SJCRH30 (cell line): ENCODE measurements at regions not wholly inside any gene's neighbourhood (a gene's known extent, or its start where the extent isn't known, plus 50 kb on each side); places are given as distances from the start of the nearest gene placed in this dataset.
"Not testable (repeated sequence)": the region's sequence is repeated elsewhere in the genome, so short reads cannot be mapped to it uniquely, and the experiment has no call there.

Experiments
- DNase-seq, 2 experiments: peaks; one replicate each; pipeline ENCODE4 v3.0.0-alpha.2; 2015 to 2020
- H3K27ac ChIP-seq: fragments of 250-450 bp; sonication (Bioruptor Pico); 2 replicates; pipeline ENCODE4 v1.5.1; 2020; ENCODE audit warnings: mild to moderate bottlenecking, moderate library complexity
- H3K27me3 ChIP-seq: fragments of 250-450 bp; sonication (Bioruptor Pico); 2 replicates; pipeline ENCODE4 v1.5.1; 2020; ENCODE audit warnings: mild to moderate bottlenecking, moderate library complexity
- H3K36me3 ChIP-seq: fragments of 250-450 bp; sonication (Bioruptor Pico); 2 replicates; pipeline ENCODE4 v1.5.1; 2020; ENCODE audit warnings: mild to moderate bottlenecking, moderate library complexity
- H3K4me1 ChIP-seq: fragments of 250-450 bp; sonication (Bioruptor Pico); 2 replicates; pipeline ENCODE4 v1.5.1; 2020; ENCODE audit warnings: mild to moderate bottlenecking, moderate library complexity
- H3K4me3 ChIP-seq: fragments of 250-450 bp; sonication (Bioruptor Pico); 2 replicates; pipeline ENCODE4 v1.5.1; 2020; ENCODE audit warnings: mild to moderate bottlenecking, moderate library complexity
- H3K9me3 ChIP-seq: fragments of 250-450 bp; sonication (Bioruptor Pico); replicated peaks from 2 replicates; pipeline ENCODE4 v1.5.1; 2020; ENCODE audit warnings: mild to moderate bottlenecking, moderate library complexity

DNA sequence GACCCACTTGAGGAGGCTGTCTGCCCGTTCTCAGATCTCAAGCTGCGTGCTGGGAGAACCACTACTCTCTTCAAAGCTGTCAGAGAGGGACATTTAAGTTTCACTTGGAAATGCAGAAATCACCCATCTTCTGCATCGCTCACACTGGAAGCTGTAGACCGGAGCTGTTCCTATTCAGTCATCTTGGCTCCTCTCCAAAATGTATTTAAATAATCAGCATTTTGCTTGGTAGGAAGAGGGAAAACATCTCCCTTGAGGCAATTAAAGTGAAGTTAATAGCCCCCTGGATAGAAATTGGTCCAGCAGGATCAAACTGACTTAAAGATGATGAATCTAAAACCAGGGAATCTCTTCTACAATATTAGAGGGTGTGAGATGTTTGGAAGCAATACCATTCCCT is 151.7 kb downstream of the CSNK2A3 start:
- not testable (repeated sequence) for DNase-seq, H3K27me3 ChIP-seq, H3K4me3 ChIP-seq, H3K4me1 ChIP-seq, H3K9me3 ChIP-seq, H3K27ac ChIP-seq, H3K36me3 ChIP-seq

DNA sequence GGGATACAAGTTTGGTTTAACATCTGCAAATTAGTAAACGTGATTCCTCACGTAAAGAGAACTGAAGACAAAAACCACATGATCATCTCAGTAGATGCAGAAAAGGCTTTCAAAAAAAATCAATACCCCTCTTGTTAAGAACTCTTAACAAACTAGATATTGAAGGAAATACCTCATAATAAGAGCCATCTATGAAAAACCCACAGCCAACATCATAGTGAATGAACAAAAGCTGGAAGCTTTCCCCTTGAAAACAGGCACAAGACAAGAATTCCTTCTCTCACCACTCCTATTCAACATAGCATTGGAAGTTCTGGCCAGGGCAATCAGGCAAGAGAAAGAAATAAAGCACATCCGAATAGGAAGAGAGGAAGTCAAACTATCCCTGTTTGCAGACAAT is 160.5 kb downstream of the CSNK2A3 start:
- Histone ChIP-seq H3K9me3 (peaks cover 4% of the 10 kb centered on the region; the same call in 1 of the 2 replicates), H3K27me3 (no peaks in the 10 kb centered on the region), H3K4me3 (no peak overlapping the region), H3K36me3 (no peaks in the 10 kb centered on the region), H3K4me1 (no peaks in the 10 kb centered on the region), H3K27ac (no peak overlapping the region)
- no peak for DNase-seq

DNA sequence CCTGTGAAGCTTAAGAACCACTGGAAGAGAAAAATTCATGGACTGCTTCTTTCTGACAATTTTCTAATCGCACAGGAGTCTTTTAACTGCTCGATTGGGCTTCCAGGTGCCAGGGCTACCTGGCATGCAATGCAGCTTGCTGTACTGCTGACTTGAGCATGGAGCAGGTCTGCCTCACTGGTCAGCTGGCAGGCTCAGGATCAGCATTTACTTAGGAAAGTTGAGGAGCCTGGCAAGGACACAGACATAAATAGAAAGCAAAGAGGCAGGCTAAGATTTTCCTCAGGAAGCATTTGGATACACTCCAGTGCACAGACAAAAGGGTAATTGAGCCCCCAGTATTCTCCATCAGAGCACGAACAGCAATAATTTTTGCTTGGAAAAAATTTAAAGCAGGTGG is 163.5 kb downstream of the CSNK2A3 start:
- H3K4me3 ChIP-seq = no peak overlapping the region
- DNase-seq = no peak
- H3K27ac ChIP-seq = no peak overlapping the region
- no peaks in the 10 kb centered on the region for H3K27me3 ChIP-seq
- H3K4me1 ChIP-seq = no peaks in the 10 kb centered on the region
- H3K36me3 ChIP-seq = no peaks in the 10 kb centered on the region
- peaks cover 4% of the 10 kb centered on the region; the same call in 1 of the 2 replicates for H3K9me3 ChIP-seq

DNA sequence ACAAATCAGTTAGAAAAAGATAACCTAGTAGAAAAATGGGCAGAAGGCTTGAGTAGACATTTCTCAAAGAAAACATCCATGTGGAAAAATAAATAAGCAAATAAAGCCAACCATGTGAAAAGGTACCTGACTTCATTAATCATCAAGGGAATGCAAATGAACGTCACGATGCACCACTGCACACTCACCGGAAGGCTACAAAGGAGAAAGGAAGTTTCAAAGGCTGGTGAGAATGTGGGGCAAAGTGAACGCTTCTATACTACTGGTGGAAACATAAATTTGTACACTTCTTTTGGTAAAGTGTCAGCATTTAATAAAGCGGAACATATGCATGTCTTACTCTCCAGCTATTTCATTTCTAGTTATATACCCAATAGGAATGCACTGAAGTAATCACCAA is 166.8 kb downstream of the CSNK2A3 start:
- no peak for DNase-seq
- Histone ChIP-seq H3K4me3 (no peak overlapping the region), H3K27me3 (no peaks in the 10 kb centered on the region), H3K27ac (no peak overlapping the region), H3K36me3 (no peaks in the 10 kb centered on the region), H3K9me3 (peaks cover 4% of the 10 kb centered on the region; the same call in 1 of the 2 replicates), H3K4me1 (no peaks in the 10 kb centered on the region)

- no peak overlapping the region for H3K27ac ChIP-seq
- no peaks in the 10 kb centered on the region for H3K9me3 ChIP-seq
- no peaks in the 10 kb centered on the region; the same call in 1 of the 2 replicates for H3K27me3 ChIP-seq
- DNase-seq = no peak
- no peak overlapping the region for H3K4me3 ChIP-seq
- no peaks in the 10 kb centered on the region for H3K36me3 ChIP-seq
- H3K4me1 ChIP-seq = peaks cover 7% of the 10 kb centered on the region
Measured at GRCh38 chr11:11182261-11182660, 170.8 kb downstream of the CSNK2A3 start.

- peak; percentile 68 to 79 for DNase-seq
- Histone ChIP-seq H3K27me3 (no peaks in the 10 kb centered on the region; the same call in 1 of the 2 replicates), H3K36me3 (no peaks in the 10 kb centered on the region), H3K9me3 (no peaks in the 10 kb centered on the region), H3K4me1 (peaks cover 7% of the 10 kb centered on the region), H3K27ac (peak overlapping the region; percentile 59), H3K4me3 (no peak overlapping the region)
Measured at GRCh38 chr11:11178671-11179638, 174.1 kb downstream of the CSNK2A3 start.

DNA sequence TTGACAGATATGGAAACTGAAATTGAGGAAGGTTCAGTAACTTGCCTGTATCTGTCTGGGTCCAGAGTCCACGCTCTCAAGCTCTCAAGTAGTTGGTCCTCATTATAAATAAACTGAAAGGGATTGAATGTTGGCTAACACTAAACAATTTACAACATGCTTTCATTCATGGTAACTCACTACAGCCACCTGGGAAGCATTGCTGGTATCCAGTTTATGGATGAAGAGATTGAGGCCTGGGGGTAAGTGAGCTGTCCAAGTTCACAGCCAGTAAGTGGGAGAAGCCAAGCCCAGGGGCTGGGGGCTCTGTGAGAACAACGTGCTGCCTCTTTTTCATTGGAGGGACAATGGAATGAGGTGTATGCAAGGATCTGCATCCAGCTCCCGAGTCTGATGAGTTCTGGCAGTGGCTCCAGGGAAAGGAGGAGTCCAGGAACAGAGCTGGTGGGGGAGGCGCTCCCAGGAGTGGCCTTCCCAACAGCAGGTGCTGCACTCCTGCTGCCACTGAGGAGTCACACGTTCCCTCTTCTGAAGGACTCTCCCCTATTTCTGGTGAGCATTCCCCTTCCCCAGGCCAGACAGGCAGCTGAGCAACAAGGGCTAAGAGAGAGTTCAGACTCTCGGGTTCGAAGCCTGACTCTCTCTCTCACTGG is 175.8 kb downstream of the CSNK2A3 start:
- no peak overlapping the region for H3K27ac ChIP-seq
- peaks cover 3% of the 10 kb centered on the region; the same call in 1 of the 2 replicates for H3K27me3 ChIP-seq
- H3K9me3 ChIP-seq = no peaks in the 10 kb centered on the region
- DNase-seq = no peak
- H3K4me3 ChIP-seq = no peak overlapping the region
- H3K36me3 ChIP-seq = no peaks in the 10 kb centered on the region
- H3K4me1 ChIP-seq = peaks cover 8% of the 10 kb centered on the region

DNA sequence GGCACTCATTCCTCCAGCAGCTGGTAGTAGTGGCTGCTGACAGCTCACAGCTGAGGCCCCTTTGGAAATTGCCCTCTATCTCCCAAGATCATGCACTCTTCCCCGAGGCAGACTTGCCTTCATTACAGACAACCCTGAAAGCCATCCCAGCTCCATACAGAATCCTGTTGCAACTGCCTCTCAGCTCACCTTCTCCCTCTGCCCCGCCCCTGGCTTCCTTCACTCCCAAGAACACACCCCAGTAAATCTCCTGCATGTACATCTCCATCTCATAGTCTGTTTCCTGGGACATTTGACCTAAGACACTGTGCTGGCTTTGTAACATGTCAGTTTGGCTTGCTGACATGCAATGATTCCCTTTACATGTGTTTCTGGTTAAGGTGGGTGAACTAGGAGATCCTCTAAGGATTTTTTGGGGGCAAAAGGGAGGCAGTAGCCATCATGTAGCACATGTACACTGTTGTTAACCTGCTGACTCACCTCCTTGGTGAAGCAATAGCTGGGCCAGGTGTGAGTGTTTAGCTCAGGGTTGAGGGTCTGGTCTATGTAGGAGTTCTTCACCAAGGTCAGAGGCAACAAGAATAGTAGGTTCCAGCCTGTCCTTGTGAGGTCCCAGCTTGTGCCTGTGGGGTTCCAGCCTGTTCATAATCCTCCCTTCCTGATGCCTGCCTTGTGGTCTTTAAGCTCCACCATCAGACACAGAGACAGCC is 179.6 kb downstream of the CSNK2A3 start:
- no peak for DNase-seq
- H3K9me3 ChIP-seq = no peaks in the 10 kb centered on the region
- H3K27ac ChIP-seq = no peak overlapping the region
- H3K27me3 ChIP-seq = 0 out of 2 replicates have a peak, but pooled peaks cover 3% of the 10 kb centered on the region
- peaks cover 22% of the 10 kb centered on the region for H3K4me1 ChIP-seq
- H3K4me3 ChIP-seq = no peak overlapping the region
- no peaks in the 10 kb centered on the region for H3K36me3 ChIP-seq

GRCh38 chr11:11171854-11172253 is 181.2 kb downstream of the CSNK2A3 start:
- H3K4me3 ChIP-seq = no peak overlapping the region
- no peaks in the 10 kb centered on the region for H3K36me3 ChIP-seq
- peaks cover 30% of the 10 kb centered on the region for H3K4me1 ChIP-seq
- DNase-seq = peak; percentile 65 to 81
- H3K27me3 ChIP-seq = 0 out of 2 replicates have a peak, but pooled peaks cover 3% of the 10 kb centered on the region
- H3K9me3 ChIP-seq = no peaks in the 10 kb centered on the region
- no peak overlapping the region for H3K27ac ChIP-seq

DNA sequence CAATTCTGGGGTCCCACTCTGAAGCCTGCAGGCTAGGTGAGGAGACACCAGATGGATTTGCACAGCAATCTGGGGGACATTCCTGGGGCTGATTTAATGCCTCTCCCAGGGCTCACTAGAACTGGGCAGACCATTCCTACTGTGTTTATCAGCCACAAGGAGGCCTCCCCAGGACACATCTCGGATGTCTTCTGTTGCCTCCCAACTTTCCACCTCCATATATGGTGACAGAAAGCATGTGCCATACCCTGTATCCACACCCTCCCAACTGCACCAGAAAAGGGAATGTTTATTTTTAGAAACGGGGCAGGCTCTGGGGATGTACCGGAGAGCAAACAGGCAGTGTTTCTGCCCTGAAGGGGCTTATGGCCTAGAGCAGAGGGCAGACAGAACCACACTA is 181.8 kb downstream of the CSNK2A3 start:
- DNase-seq = peak; percentile 34 to 51
- Histone ChIP-seq H3K27me3 (0 out of 2 replicates have a peak, but pooled peaks cover 3% of the 10 kb centered on the region), H3K9me3 (no peaks in the 10 kb centered on the region), H3K4me3 (no peak overlapping the region), H3K27ac (no peak overlapping the region), H3K4me1 (peaks cover 30% of the 10 kb centered on the region), H3K36me3 (no peaks in the 10 kb centered on the region)

GRCh38 chr11:11170352-11171084 is 182.5 kb downstream of the CSNK2A3 start:
- no peak overlapping the region for H3K27ac ChIP-seq
- 0 out of 2 replicates have a peak, but pooled peaks cover 3% of the 10 kb centered on the region for H3K27me3 ChIP-seq
- peaks cover 30% of the 10 kb centered on the region for H3K4me1 ChIP-seq
- no peaks in the 10 kb centered on the region for H3K36me3 ChIP-seq
- no peaks in the 10 kb centered on the region for H3K9me3 ChIP-seq
- DNase-seq = no peak
- H3K4me3 ChIP-seq = no peak overlapping the region

GRCh38 chr11:11169715-11170351 is 183.2 kb downstream of the CSNK2A3 start:
- Histone ChIP-seq H3K4me3 (no peak overlapping the region), H3K27ac (no peak overlapping the region), H3K27me3 (0 out of 2 replicates have a peak, but pooled peaks cover 3% of the 10 kb centered on the region), H3K36me3 (no peaks in the 10 kb centered on the region), H3K4me1 (peaks cover 30% of the 10 kb centered on the region), H3K9me3 (no peaks in the 10 kb centered on the region)
- DNase-seq = no peak

DNA sequence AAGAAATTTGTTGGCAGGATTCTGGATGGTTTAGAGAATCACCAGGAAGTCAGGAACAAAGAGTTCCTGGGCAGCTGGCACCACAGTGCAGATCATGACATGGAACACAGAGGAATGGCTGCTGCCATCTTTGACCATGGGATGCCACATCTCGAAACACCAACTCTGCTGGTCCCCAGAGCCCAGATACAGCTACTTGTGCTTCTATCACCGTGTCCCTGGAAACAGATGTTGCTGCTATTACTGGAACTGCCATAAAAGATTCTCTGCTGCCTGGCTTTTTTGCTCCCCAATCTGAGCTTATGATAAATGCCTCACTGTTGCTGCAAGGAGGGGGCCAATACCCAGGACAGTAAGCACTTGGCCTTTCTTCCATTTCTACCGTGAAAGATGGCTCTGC is 185.2 kb downstream of the CSNK2A3 start:
- H3K36me3 ChIP-seq = no peaks in the 10 kb centered on the region
- H3K9me3 ChIP-seq = no peaks in the 10 kb centered on the region
- H3K27ac ChIP-seq = no peak overlapping the region
- no peaks in the 10 kb centered on the region for H3K27me3 ChIP-seq
- DNase-seq = peak in 1 of 2 experiments; percentile 28
- H3K4me3 ChIP-seq = no peak overlapping the region
- peaks cover 30% of the 10 kb centered on the region for H3K4me1 ChIP-seq

DNA sequence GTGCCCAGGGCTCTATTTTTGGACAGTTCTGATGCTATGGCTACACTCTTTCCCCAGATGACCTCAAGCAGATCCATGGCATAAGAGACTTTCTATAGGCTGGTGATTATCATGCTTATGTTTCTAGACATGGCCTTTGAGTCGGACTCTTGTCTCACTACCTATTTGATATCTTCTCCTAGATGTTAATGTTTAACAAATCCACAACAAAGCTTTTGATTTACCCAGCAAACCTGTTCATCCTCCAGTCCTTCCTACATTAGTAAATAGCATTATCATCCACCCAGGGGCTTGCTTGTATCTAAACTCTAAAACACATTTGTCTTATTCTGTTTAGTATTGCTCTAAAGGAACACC is 188.7 kb downstream of the CSNK2A3 start:
- Histone ChIP-seq H3K27ac (no peak overlapping the region), H3K27me3 (no peaks in the 10 kb centered on the region), H3K9me3 (no peaks in the 10 kb centered on the region), H3K36me3 (no peaks in the 10 kb centered on the region), H3K4me3 (no peak overlapping the region), H3K4me1 (peaks cover 15% of the 10 kb centered on the region)
- DNase-seq = no peak
